Karpas-422 (cell line): ENCODE measurements at regions not wholly inside any gene's neighbourhood (a gene's known extent, or its start where the extent isn't known, plus 50 kb on each side); places are given as distances from the start of the nearest gene placed in this dataset.

ENCODE experiments used
- DNase-seq: peaks from one replicate; pipeline ENCODE4 v3.0.0-alpha.2; 2015
- H2AFZ ChIP-seq: fragments of 200-600 bp; sonication (generic); 2 replicates; pipeline ENCODE4 v1.6.1; 2014; ENCODE audit warnings: antibody characterized with exemption, low read length, mixed read lengths
- H3K27ac ChIP-seq: fragments of 200-600 bp; sonication (generic); 2 replicates; pipeline ENCODE4 v1.5.1; 2014; ENCODE audit warnings: mild to moderate bottlenecking, low read length, moderate library complexity
- H3K27me3 ChIP-seq: fragments of 200-600 bp; sonication (generic); 2 replicates; pipeline ENCODE4 v1.6.1; 2014; ENCODE audit warnings: low read length, mixed read lengths
- H3K36me3 ChIP-seq: fragments of 200-600 bp; sonication (generic); 2 replicates; pipeline ENCODE4 v1.6.1; 2014; ENCODE audit warnings: low read length, mixed read lengths; ENCODE audit not compliant: insufficient read depth
- H3K4me1 ChIP-seq: fragments of 200-600 bp; sonication (generic); 2 replicates; pipeline ENCODE4 v1.6.1; 2014; ENCODE audit warnings: mild to moderate bottlenecking, low read length, mixed read lengths
- H3K4me2 ChIP-seq: fragments of 200-600 bp; sonication (generic); 2 replicates; pipeline ENCODE4 v1.6.1; 2014; ENCODE audit warnings: low read length, low read depth, mild to moderate bottlenecking; ENCODE audit not compliant: poor library complexity, severe bottlenecking
- H3K4me3 ChIP-seq: fragments of 200-600 bp; sonication (generic); 2 replicates; pipeline ENCODE4 v1.5.1; 2014; ENCODE audit warnings: mild to moderate bottlenecking, antibody characterized with exemption, low read length, mixed read lengths
- H3K79me2 ChIP-seq: fragments of 200-600 bp; sonication (generic); 2 replicates; pipeline ENCODE4 v1.6.1; 2014; ENCODE audit warnings: mild to moderate bottlenecking, low read length, mixed read lengths
- H3K9ac ChIP-seq: fragments of 200-600 bp; sonication (generic); 2 replicates; pipeline ENCODE4 v1.6.0; 2014; ENCODE audit warnings: low read length
- H3K9me2 ChIP-seq: fragments of 200-600 bp; sonication (generic), shearing (Covaris generic); replicated peaks from 2 replicates; pipeline ENCODE4 v1.6.0; 2014; ENCODE audit warnings: mild to moderate bottlenecking, low read length, moderate library complexity; ENCODE audit not compliant: insufficient read depth
- H3K9me3 ChIP-seq: fragments of 300-700, 200-600 bp; sonication (generic); 2 replicates; pipeline ENCODE4 v1.6.1; 2014; ENCODE audit warnings: low read length, mixed read lengths
- H4K20me1 ChIP-seq: fragments of 200-600 bp; sonication (generic); 2 replicates; pipeline ENCODE4 v1.6.1; 2014; ENCODE audit warnings: mild to moderate bottlenecking, antibody characterized with exemption, low read length, low read depth; ENCODE audit not compliant: insufficient read depth

DNA sequence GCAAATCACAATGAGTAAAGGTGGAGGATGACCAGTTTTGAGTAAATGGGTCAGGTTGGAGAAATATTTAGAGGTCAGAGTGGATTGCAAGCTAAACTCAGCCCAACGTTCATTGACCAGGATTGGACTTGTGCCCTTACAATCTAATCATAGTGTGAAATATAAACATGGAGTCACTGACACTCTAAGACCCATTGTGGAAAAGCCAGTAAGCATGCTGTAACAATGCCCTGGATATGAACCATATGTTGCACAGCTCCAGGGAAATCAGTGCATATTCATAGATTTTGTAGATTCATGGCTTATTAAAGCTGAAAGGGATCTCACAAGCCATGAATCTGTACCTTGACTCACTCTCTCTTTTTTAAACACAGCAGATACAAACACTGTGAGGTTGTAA, 660.2 kb upstream of the LMCD1 start:
- DNase-seq = no peak
- Histone ChIP-seq H2AFZ (no peak overlapping the region), H3K9ac (no peak overlapping the region), H3K36me3 (no peaks in the 10 kb centered on the region), H3K4me1 (no peaks in the 10 kb centered on the region), H3K9me3 (no peaks in the 10 kb centered on the region; the same call in 1 of the 2 replicates), H3K9me2 (no peaks in the 10 kb centered on the region), H3K27me3 (no peaks in the 10 kb centered on the region), H3K27ac (no peak overlapping the region), H3K79me2 (no peaks in the 10 kb centered on the region), H4K20me1 (no peaks in the 10 kb centered on the region), H3K4me3 (no peak overlapping the region), H3K4me2 (no peak overlapping the region)

DNA sequence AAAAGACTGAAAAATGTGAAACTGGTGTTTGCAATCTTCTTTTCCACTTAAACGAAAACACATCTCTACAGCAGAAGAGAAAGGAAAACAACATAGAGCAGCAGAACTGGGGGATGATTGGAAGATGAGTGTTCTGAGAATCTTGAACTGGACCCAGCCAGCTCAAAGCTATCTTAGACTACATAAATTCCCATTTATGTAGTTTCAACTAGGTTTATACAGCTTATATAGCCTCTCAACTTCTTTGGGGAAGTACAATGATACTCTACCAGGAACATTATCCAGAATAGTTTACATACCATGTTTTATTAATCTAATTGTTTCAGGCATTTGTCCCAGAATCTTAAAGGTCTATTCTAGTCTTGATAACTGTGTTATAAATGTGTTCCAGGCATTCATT, 658.2 kb upstream of the LMCD1 start:
- no peak overlapping the region for H3K4me2 ChIP-seq
- H3K4me1 ChIP-seq = no peaks in the 10 kb centered on the region
- no peaks in the 10 kb centered on the region for H3K79me2 ChIP-seq

DNA sequence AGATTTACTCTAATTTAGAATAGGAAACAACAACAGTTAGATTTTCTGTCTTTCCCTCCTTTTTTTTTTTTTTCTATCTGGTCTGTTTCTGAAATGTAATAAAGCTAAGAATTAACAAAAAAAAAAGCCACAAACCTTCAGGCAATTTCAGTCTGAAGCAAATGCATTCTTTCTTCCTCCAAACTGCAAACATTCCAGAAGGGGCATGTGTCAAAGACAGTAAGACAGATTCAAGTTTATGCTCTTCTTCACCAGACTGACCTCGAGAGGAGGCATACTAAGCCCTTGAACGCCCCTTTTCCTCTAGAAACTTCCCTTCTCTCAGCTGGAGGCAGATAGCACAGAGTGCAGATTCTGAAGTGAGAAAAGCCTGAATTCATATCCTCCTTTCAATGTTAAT, 654.6 kb upstream of the LMCD1 start:
- DNase-seq = no peak
- H3K9me2 ChIP-seq = no peaks in the 10 kb centered on the region
- H3K4me1 ChIP-seq = no peaks in the 10 kb centered on the region
- no peaks in the 10 kb centered on the region for H3K27me3 ChIP-seq
- no peak overlapping the region for H3K4me2 ChIP-seq
- no peaks in the 10 kb centered on the region; the same call in 1 of the 2 replicates for H3K9me3 ChIP-seq
- H3K36me3 ChIP-seq = no peaks in the 10 kb centered on the region
- no peaks in the 10 kb centered on the region for H4K20me1 ChIP-seq
- no peak overlapping the region for H2AFZ ChIP-seq
- no peaks in the 10 kb centered on the region for H3K79me2 ChIP-seq
- no peak overlapping the region for H3K4me3 ChIP-seq
- H3K9ac ChIP-seq = no peak overlapping the region
- H3K27ac ChIP-seq = no peak overlapping the region

More for the DNA sequence above, 658.2 kb upstream of the LMCD1 start:
- Histone ChIP-seq H3K27me3 (no peaks in the 10 kb centered on the region), H3K4me3 (no peak overlapping the region), H3K27ac (no peak overlapping the region), H4K20me1 (no peaks in the 10 kb centered on the region), H3K9ac (no peak overlapping the region), H3K36me3 (no peaks in the 10 kb centered on the region), H3K9me3 (no peaks in the 10 kb centered on the region; the same call in 1 of the 2 replicates), H2AFZ (no peak overlapping the region), H3K9me2 (no peaks in the 10 kb centered on the region)
- no peak for DNase-seq

DNA sequence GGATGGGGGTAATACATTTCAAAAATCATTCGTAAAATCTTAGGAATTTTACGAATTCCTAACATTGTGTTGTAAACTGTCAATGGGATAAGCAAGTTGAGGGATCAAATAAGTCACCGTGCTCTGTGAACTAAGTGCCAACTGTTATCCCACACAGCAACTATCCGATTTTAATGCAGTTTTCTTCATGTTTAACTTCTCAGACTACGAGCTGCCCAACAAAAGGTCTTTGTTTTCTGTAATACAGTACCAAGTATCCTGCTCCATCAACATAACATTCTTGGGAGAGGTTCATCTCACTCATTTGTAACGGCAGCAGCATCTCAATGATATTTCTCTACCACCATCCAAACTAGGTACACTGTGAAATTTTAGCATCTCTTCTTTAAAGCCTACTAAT, 654.1 kb upstream of the LMCD1 start:
- H2AFZ ChIP-seq = no peak overlapping the region
- H3K9me2 ChIP-seq = no peaks in the 10 kb centered on the region
- no peaks in the 10 kb centered on the region for H3K4me1 ChIP-seq
- no peaks in the 10 kb centered on the region for H3K27me3 ChIP-seq
- no peaks in the 10 kb centered on the region; the same call in 1 of the 2 replicates for H3K9me3 ChIP-seq
- H3K27ac ChIP-seq = no peak overlapping the region
- no peaks in the 10 kb centered on the region for H3K36me3 ChIP-seq
- no peak for DNase-seq
- H3K79me2 ChIP-seq = no peaks in the 10 kb centered on the region
- H3K4me3 ChIP-seq = no peak overlapping the region
- H3K4me2 ChIP-seq = no peak overlapping the region
- H4K20me1 ChIP-seq = no peaks in the 10 kb centered on the region
- no peak overlapping the region for H3K9ac ChIP-seq

DNA sequence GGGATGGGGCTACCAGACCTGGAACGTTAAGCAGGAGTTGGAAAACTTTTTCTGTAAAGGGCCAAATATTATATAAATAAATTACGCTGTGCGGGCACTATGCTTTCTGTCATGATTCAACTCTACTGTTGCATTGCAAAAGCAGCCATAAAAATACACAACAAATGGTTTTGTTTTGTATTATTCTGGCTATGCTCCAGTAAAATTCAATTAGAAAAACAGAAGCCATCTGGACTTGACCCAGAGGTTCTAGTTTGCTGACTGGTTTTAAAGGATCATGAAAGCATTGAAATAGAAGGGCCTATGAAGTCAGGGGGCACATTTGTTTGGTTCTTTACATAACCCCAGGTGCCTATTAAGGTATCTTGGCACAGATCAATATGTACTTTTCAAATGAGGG, 647.4 kb upstream of the LMCD1 start:
- no peak for DNase-seq
- H3K9ac ChIP-seq = no peak overlapping the region
- no peak overlapping the region for H3K4me2 ChIP-seq
- no peaks in the 10 kb centered on the region for H4K20me1 ChIP-seq
- H3K4me3 ChIP-seq = no peak overlapping the region
- no peaks in the 10 kb centered on the region for H3K9me2 ChIP-seq
- H3K27me3 ChIP-seq = no peaks in the 10 kb centered on the region
- no peaks in the 10 kb centered on the region for H3K4me1 ChIP-seq
- H3K36me3 ChIP-seq = no peaks in the 10 kb centered on the region
- no peaks in the 10 kb centered on the region for H3K79me2 ChIP-seq
- no peak overlapping the region for H3K27ac ChIP-seq
- H3K9me3 ChIP-seq = peaks cover 14% of the 10 kb centered on the region
- no peak overlapping the region for H2AFZ ChIP-seq

DNA sequence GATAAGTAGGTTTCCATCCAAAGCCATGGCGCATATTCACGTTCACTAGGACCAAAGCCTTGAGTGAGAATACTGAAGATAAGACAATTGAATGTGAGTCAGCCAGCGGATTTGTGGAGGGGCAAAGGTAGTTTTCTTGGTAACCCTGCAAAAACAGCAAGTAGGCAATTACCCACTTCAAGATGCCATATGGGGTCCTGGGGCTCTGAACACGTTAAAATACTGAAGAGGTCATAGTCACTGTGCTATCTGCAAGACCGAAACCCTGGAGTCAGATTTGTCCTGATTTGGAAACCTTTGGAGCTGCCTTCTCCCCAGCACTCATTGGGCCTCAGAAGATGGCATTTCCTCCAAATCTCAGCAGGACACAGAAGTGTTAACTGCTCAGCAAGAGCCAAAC, 646.9 kb upstream of the LMCD1 start:
- Histone ChIP-seq H2AFZ (no peak overlapping the region), H3K9ac (no peak overlapping the region), H3K4me2 (no peak overlapping the region), H3K79me2 (no peaks in the 10 kb centered on the region), H3K27me3 (no peaks in the 10 kb centered on the region), H3K9me2 (no peaks in the 10 kb centered on the region), H3K4me1 (no peaks in the 10 kb centered on the region), H3K36me3 (no peaks in the 10 kb centered on the region), H3K9me3 (peaks cover 15% of the 10 kb centered on the region), H3K4me3 (no peak overlapping the region), H3K27ac (no peak overlapping the region), H4K20me1 (no peaks in the 10 kb centered on the region)
- no peak for DNase-seq

DNA sequence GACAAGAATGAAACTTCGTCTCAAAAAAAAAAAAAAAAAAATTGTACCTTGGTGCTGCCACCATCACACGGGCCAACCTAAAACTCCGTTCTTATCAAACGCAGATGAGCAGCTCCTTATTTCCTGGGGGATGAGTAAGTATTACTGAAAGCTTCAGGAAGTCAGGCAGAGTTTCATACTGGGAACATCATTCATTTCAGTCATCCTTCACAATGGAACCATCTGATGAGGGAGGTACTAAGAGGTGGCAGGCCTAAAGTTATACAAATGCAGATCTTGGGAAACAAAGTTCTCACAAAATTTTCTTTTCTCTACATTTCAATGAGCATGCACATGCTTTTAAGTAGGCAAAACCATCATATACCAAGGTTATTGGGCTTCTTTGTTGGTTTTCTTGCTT, 636.0 kb upstream of the LMCD1 start:
- Histone ChIP-seq H2AFZ (no peak overlapping the region), H3K27ac (no peak overlapping the region), H3K4me2 (no peak overlapping the region), H4K20me1 (no peaks in the 10 kb centered on the region), H3K4me3 (no peak overlapping the region), H3K9me2 (no peaks in the 10 kb centered on the region), H3K27me3 (no peaks in the 10 kb centered on the region), H3K9ac (no peak overlapping the region), H3K36me3 (no peaks in the 10 kb centered on the region), H3K9me3 (peaks cover 4% of the 10 kb centered on the region; the same call in 1 of the 2 replicates), H3K79me2 (no peaks in the 10 kb centered on the region), H3K4me1 (no peaks in the 10 kb centered on the region)
- DNase-seq = no peak

DNA sequence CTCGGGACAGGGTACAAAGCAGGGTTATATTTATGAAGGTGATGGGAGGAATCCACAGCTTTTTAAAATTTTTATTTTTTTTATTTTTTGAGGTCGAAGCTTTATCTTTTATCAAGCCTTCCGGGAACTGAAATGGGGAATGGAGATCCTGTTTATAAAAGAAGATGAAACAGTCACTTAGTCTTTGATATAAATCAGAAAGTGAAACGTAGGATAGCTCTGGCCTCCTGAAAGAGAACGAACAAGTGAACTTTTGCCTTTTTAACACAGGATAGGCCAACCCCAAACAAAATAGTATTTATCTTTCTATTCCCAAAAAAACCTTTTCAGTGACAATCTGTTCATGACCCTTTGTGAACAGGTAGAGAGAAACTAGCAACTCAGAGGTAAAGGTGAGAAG, 634.0 kb upstream of the LMCD1 start:
- Histone ChIP-seq H3K27ac (no peak overlapping the region), H3K79me2 (no peaks in the 10 kb centered on the region), H3K9me2 (no peaks in the 10 kb centered on the region), H3K4me3 (no peak overlapping the region), H3K4me2 (no peak overlapping the region), H3K4me1 (no peaks in the 10 kb centered on the region), H3K9me3 (peaks cover 4% of the 10 kb centered on the region; the same call in 1 of the 2 replicates), H2AFZ (no peak overlapping the region), H3K27me3 (no peaks in the 10 kb centered on the region), H3K9ac (no peak overlapping the region), H4K20me1 (no peaks in the 10 kb centered on the region), H3K36me3 (no peaks in the 10 kb centered on the region)
- DNase-seq = no peak

DNA sequence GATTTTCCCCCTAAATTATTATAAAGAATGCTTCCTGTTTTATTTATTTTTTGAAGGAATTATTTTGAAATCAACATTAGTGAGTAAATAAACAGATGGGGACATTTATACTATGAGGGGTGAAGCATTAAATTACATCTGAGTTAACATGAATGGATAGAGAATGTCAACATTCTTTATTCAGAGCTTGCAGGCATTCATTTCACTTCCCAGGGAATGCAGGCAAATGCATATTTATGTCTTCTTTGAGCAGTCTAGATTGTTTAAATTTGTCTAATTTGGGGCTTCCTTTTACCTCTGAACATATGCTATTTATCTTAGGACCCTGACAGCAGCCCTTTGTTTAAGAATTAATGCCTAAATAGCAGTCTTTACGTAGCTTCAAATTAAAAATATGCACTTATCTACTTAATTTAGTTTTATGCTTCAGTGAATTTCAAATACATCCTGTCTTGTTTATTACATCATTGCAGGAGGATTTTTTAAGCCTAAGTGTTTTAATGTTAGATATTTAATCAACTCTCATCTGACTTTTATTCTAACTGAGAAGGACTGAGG, 630.5 kb upstream of the LMCD1 start:
- Histone ChIP-seq H4K20me1 (no peaks in the 10 kb centered on the region), H3K27ac (no peak overlapping the region), H3K4me2 (no peak overlapping the region), H3K36me3 (no peaks in the 10 kb centered on the region), H2AFZ (no peak overlapping the region), H3K27me3 (no peaks in the 10 kb centered on the region), H3K4me1 (no peaks in the 10 kb centered on the region), H3K4me3 (no peak overlapping the region), H3K79me2 (no peaks in the 10 kb centered on the region), H3K9ac (no peak overlapping the region), H3K9me2 (no peaks in the 10 kb centered on the region), H3K9me3 (peaks cover 4% of the 10 kb centered on the region; the same call in 1 of the 2 replicates)
- no peak for DNase-seq
